WTC11 (cell line): ENCODE measurements at regions not wholly inside any gene's neighbourhood (a gene's known extent, or its start where the extent isn't known, plus 50 kb on each side); places are given as distances from the start of the nearest gene placed in this dataset.

ENCODE experiments used
- ATAC-seq: fragments of 200-7000 bp; cut with Tn5 transposase; 2 replicates; pipeline ENCODE4 v1.10.0; 2021; ENCODE audit warnings: mild to moderate bottlenecking, moderate library complexity
- CTCF ChIA-PET: fragments of 300-600 bp; sonication (Branson Sonifier 250); formaldehyde crosslinking; loops from one replicate; lab custom pipeline; 2021; ENCODE audit warnings: antibody characterized with exemption; lab: Charles Lee
- POLR2A ChIA-PET: fragments of 350-600 bp; sonication (Branson Sonifier 250); formaldehyde crosslinking; loops from one replicate; lab custom pipeline; 2021; ENCODE audit warnings: antibody characterized with exemption; lab: Charles Lee
- DNase-seq: peaks from one replicate; pipeline ENCODE4 v3.0.0; 2021; ENCODE audit warnings: low spot score
- H3K27ac Mint-ChIP-seq: 2 replicates; pipeline ENCODE4 v1.8.0; 2021; ENCODE audit warnings: mixed read lengths
- H3K27me3 Mint-ChIP-seq: 2 replicates; pipeline ENCODE4 v1.8.0; 2021; ENCODE audit warnings: low read depth, mild to moderate bottlenecking, moderate library complexity, mixed read lengths
- H3K36me3 Mint-ChIP-seq: 2 replicates; pipeline ENCODE4 v1.8.0; 2021; ENCODE audit warnings: mixed read lengths
- H3K4me1 Mint-ChIP-seq: 2 replicates; pipeline ENCODE4 v1.8.0; 2022; ENCODE audit warnings: mixed read lengths
- H3K4me3 Mint-ChIP-seq: 2 replicates; pipeline ENCODE4 v1.8.0; 2021; ENCODE audit warnings: mild to moderate bottlenecking, moderate library complexity, mixed read lengths
- H3K9me3 Mint-ChIP-seq: 2 replicates; pipeline ENCODE4 v1.8.0; 2021; ENCODE audit warnings: mixed read lengths
- AR ChIP-seq: fragments of 250-450 bp; sonication (Bioruptor Pico); IDR thresholded peaks from 2 replicates; pipeline ENCODE4 v1.9.0; 2021; ENCODE audit warnings: mild to moderate bottlenecking
- ATF2 ChIP-seq: sonication (generic); formaldehyde crosslinking; IDR thresholded peaks from 2 replicates; pipeline ENCODE4 v1.8.1; 2022; ENCODE audit warnings: low read depth, missing genetic modification reagents, borderline replicate concordance
- ATF6 ChIP-seq: sonication (generic); formaldehyde crosslinking; IDR thresholded peaks from 2 replicates; pipeline ENCODE4 v1.8.1; 2023; ENCODE audit warnings: mild to moderate bottlenecking, missing genetic modification reagents
- CTCF ChIP-seq: fragments of 200-600 bp; IDR thresholded peaks from 2 replicates; pipeline ENCODE4 v1.8.0; 2022; ENCODE audit warnings: antibody characterized with exemption
- E2F5 ChIP-seq: sonication (generic); formaldehyde crosslinking; IDR thresholded peaks from 2 replicates; pipeline ENCODE4 v1.8.1; 2022; ENCODE audit warnings: mild to moderate bottlenecking, moderate library complexity, missing genetic modification reagents
- IRF1 ChIP-seq: sonication (generic); formaldehyde crosslinking; IDR thresholded peaks from 2 replicates; pipeline ENCODE4 v1.8.0; 2023; ENCODE audit warnings: missing genetic modification reagents
- JUN ChIP-seq: sonication (generic); formaldehyde crosslinking; IDR thresholded peaks from 2 replicates; pipeline ENCODE4 v1.8.0; 2023; ENCODE audit warnings: mild to moderate bottlenecking, missing genetic modification reagents
- MAX ChIP-seq: sonication (generic); formaldehyde crosslinking; IDR thresholded peaks from 2 replicates; pipeline ENCODE4 v1.8.0; 2022; ENCODE audit warnings: mild to moderate bottlenecking, missing genetic modification reagents
- MXD4 ChIP-seq: fragments of 250-450 bp; sonication (Bioruptor Pico); IDR thresholded peaks from 2 replicates; pipeline ENCODE4 v1.8.0; 2021; ENCODE audit warnings: mild to moderate bottlenecking, moderate library complexity, borderline replicate concordance
- NR1H2 ChIP-seq: sonication (generic); formaldehyde crosslinking; IDR thresholded peaks from 2 replicates; pipeline ENCODE4 v1.9.0; 2021; ENCODE audit warnings: mild to moderate bottlenecking, moderate library complexity, missing genetic modification reagents
- NR2C2 ChIP-seq: sonication (generic); formaldehyde crosslinking; IDR thresholded peaks from 2 replicates; pipeline ENCODE4 v1.8.0; 2022; ENCODE audit warnings: mild to moderate bottlenecking, missing genetic modification reagents
- NR3C1 ChIP-seq: sonication (generic); formaldehyde crosslinking; conservative IDR thresholded peaks from 2 replicates; pipeline ENCODE4 v1.8.1; 2023; ENCODE audit warnings: low read depth, mild to moderate bottlenecking, missing genetic modification reagents
- OVOL2 ChIP-seq: fragments of 250-450 bp; sonication (Bioruptor Pico); IDR thresholded peaks from 2 replicates; pipeline ENCODE4 v1.9.0; 2021; ENCODE audit warnings: mild to moderate bottlenecking, borderline replicate concordance
- STAT6 ChIP-seq: sonication (generic); formaldehyde crosslinking; conservative IDR thresholded peaks from 2 replicates; pipeline ENCODE4 v1.8.1; 2023; ENCODE audit warnings: mild to moderate bottlenecking, low read depth, missing genetic modification reagents, moderate library complexity
- USF1 ChIP-seq: sonication (generic); formaldehyde crosslinking; IDR thresholded peaks from 2 replicates; pipeline ENCODE4 v1.8.0; 2022; ENCODE audit warnings: mild to moderate bottlenecking, missing genetic modification reagents
- ZNF121 ChIP-seq: sonication (generic); formaldehyde crosslinking; IDR thresholded peaks from 2 replicates; pipeline ENCODE4 v1.8.0; 2023; ENCODE audit warnings: missing genetic modification reagents
- ZNF317 ChIP-seq: sonication (generic); formaldehyde crosslinking; IDR thresholded peaks from 2 replicates; pipeline ENCODE4 v1.8.1; 2023; ENCODE audit warnings: low read depth, mild to moderate bottlenecking, moderate library complexity, missing genetic modification reagents, borderline replicate concordance

- H3K27ac Mint-ChIP-seq, result no peak overlapping the region
- peaks cover 11% of the 10 kb centered on the region for H3K9me3 Mint-ChIP-seq
- H3K4me1 Mint-ChIP-seq, result no peaks in the 10 kb centered on the region
- H3K36me3 Mint-ChIP-seq, result no peaks in the 10 kb centered on the region
- H3K27me3 Mint-ChIP-seq, result no peaks in the 10 kb centered on the region
- ChIA-PET CTCF (no interaction called here), POLR2A (no interaction called here)
- no peak overlapping the region for H3K4me3 Mint-ChIP-seq
- DNase-seq (no peak), ATAC-seq (no peak)
- no peak for TF ChIP-seq USF1 (CRISPR knock-in tag)
- TF ChIP-seq NR2C2 (CRISPR knock-in tag), result no peak
- no peak for TF ChIP-seq CTCF
- TF ChIP-seq IRF1 (CRISPR knock-in tag), result no peak
- TF ChIP-seq JUN (CRISPR knock-in tag), result no peak
- no peak for TF ChIP-seq NR1H2 (CRISPR knock-in tag)
- TF ChIP-seq MXD4 (CRISPR knock-in tag), result no peak
- no peak for TF ChIP-seq NR3C1 (CRISPR knock-in tag)
- TF ChIP-seq OVOL2 (CRISPR knock-in tag), result no peak
- TF ChIP-seq AR (CRISPR knock-in tag), result no peak
- no peak for TF ChIP-seq ZNF121 (CRISPR knock-in tag)
These were observed 177.8 kb downstream of the LY86 start for GRCh38 chr6:6766230-6766905.

GRCh38 chr6:6769466-6769865 lies 180.9 kb downstream of the LY86 start:
- Mint-ChIP-seq H3K27me3 (no peaks in the 10 kb centered on the region), H3K9me3 (peaks cover 5% of the 10 kb centered on the region; the same call in 1 of the 2 replicates), H3K36me3 (no peaks in the 10 kb centered on the region), H3K4me3 (no peak overlapping the region), H3K27ac (no peak overlapping the region), H3K4me1 (peaks cover 12% of the 10 kb centered on the region)
- POLR2A ChIA-PET, result no interaction called here
- no peak for DNase-seq
- CTCF ChIA-PET, result interaction anchor here (1.8 kb wide), 1 partner anchor 10 kb away, joined by 6 read pairs; no protein-coding TSS in a partner anchor
- no peak for ATAC-seq
- TF ChIP-seq OVOL2 (CRISPR knock-in tag) (no peak), ATF6 (CRISPR knock-in tag) (no peak), ZNF317 (CRISPR knock-in tag) (no peak), STAT6 (CRISPR knock-in tag) (no peak), E2F5 (no peak), ATF2 (CRISPR knock-in tag) (no peak), MAX (no peak)
